ENCODE measurements at regions not wholly inside any gene's neighbourhood (a gene's known extent, or its start where the extent isn't known, plus 50 kb on each side); places are given as distances from the start of the nearest gene placed in this dataset.

- H3K36me3 ChIP-seq, result no peaks in the 10 kb centered on the region
- intact Hi-C loops (cut with DNase I), result no loop called here
- TF ChIP-seq POLR2AphosphoS5 (IDR thresholded peaks at IDR 0.05) (no peak), CTCF (IDR thresholded peaks at IDR 0.05) (no peak), EP300 (IDR thresholded peaks at IDR 0.05) (no peak), POLR2A (IDR thresholded peaks at IDR 0.05; ENCODE audit: low read depth) (no peak)
Measured at GRCh38 chr3:116566478-116566960, 121.2 kb upstream of the LSAMP start.

GRCh38 chr3:116569611-116570010 is 124.3 kb upstream of the LSAMP start:
- Histone ChIP-seq H3K27ac (replicated peaks in 1 of 4) (no peak overlapping the region), H3K36me3 (no peaks in the 10 kb centered on the region), H3K9me3 (peaks cover 0 to 6% (median 2%) of the 10 kb centered on the region in 4 donors), H3K27me3 (peaks cover 0 to 2% (median 0%) of the 10 kb centered on the region in 4 donors), H3K4me3 (no peak overlapping the region), H3K4me1 (no peaks in the 10 kb centered on the region)
- TF ChIP-seq CTCF (IDR thresholded peaks at IDR 0.05) (no peak), EP300 (IDR thresholded peaks at IDR 0.05) (no peak), POLR2A (IDR thresholded peaks at IDR 0.05; ENCODE audit: low read depth) (no peak), POLR2AphosphoS5 (IDR thresholded peaks at IDR 0.05) (no peak)
- DNase-seq (ENCODE audit: extremely low spot score), result no peak
- 14% methylated on average over 1 of the region's 1 CpG for WGBS
- intact Hi-C loops (cut with DNase I), result no loop called here

More at GRCh38 chr3:116566478-116566960, 121.2 kb upstream of the LSAMP start:
- H3K4me3 ChIP-seq, result no peak overlapping the region
- no peak overlapping the region for H3K27ac ChIP-seq (replicated peaks in 1 of 4)
- DNase-seq (ENCODE audit: extremely low spot score), result no peak
- no peaks in the 10 kb centered on the region for H3K9me3 ChIP-seq
- peaks cover 0 to 2% (median 0%) of the 10 kb centered on the region in 4 donors for H3K27me3 ChIP-seq
- H3K4me1 ChIP-seq, result no peaks in the 10 kb centered on the region

GRCh38 chr3:116579840-116580239 is 129.7 kb upstream of the TUSC7 start:
- Histone ChIP-seq H3K27ac (replicated peaks in 1 of 4) (no peak overlapping the region), H3K4me1 (no peaks in the 10 kb centered on the region), H3K9me3 (no peaks in the 10 kb centered on the region), H3K4me3 (no peak overlapping the region), H3K27me3 (no peaks in the 10 kb centered on the region), H3K36me3 (no peaks in the 10 kb centered on the region)
- DNase-seq (ENCODE audit: extremely low spot score), result no peak
- intact Hi-C loops (cut with DNase I), result no loop called here
- 7% methylated on average over 6 of the region's 6 CpGs for WGBS
- TF ChIP-seq POLR2AphosphoS5 (IDR thresholded peaks at IDR 0.05) (no peak), CTCF (IDR thresholded peaks at IDR 0.05) (no peak), EP300 (IDR thresholded peaks at IDR 0.05) (no peak), POLR2A (IDR thresholded peaks at IDR 0.05; ENCODE audit: low read depth) (no peak)

GRCh38 chr3:116586285-116586944 is 123.2 kb upstream of the TUSC7 start:
- Histone ChIP-seq H3K27ac (replicated peaks in 1 of 4) (no peak overlapping the region), H3K4me3 (no peak overlapping the region), H3K4me1 (no peaks in the 10 kb centered on the region), H3K9me3 (no peaks in the 10 kb centered on the region), H3K27me3 (no peaks in the 10 kb centered on the region), H3K36me3 (no peaks in the 10 kb centered on the region)
- TF ChIP-seq CTCF (IDR thresholded peaks at IDR 0.05) (no peak), POLR2A (IDR thresholded peaks at IDR 0.05; ENCODE audit: low read depth) (no peak), POLR2AphosphoS5 (IDR thresholded peaks at IDR 0.05) (no peak), EP300 (IDR thresholded peaks at IDR 0.05) (no peak)
- 75% methylated on average over 7 of the region's 7 CpGs for WGBS
- intact Hi-C loops (cut with DNase I), result no loop called here
- no peak for DNase-seq (ENCODE audit: extremely low spot score)

- TF ChIP-seq EP300 (IDR thresholded peaks at IDR 0.05), result no peak
- no peak for TF ChIP-seq POLR2AphosphoS5 (IDR thresholded peaks at IDR 0.05)
- TF ChIP-seq POLR2A (IDR thresholded peaks at IDR 0.05; ENCODE audit: low read depth), result no peak
- no peak for TF ChIP-seq CTCF (IDR thresholded peaks at IDR 0.05)
- H3K4me3 ChIP-seq, result no peak overlapping the region
- no peaks in the 10 kb centered on the region for H3K4me1 ChIP-seq
- H3K36me3 ChIP-seq, result no peaks in the 10 kb centered on the region
- WGBS, result 37% methylated on average over 3 of the region's 3 CpGs
- no peak overlapping the region for H3K27ac ChIP-seq (replicated peaks in 1 of 4)
- intact Hi-C loops (cut with DNase I), result no loop called here
- no peaks in the 10 kb centered on the region for H3K9me3 ChIP-seq
- DNase-seq (ENCODE audit: extremely low spot score), result no peak
- H3K27me3 ChIP-seq, result no peaks in the 10 kb centered on the region
Measured at GRCh38 chr3:116591236-116591635, 118.3 kb upstream of the TUSC7 start.
